ENCODE measurements at regions not wholly inside any gene's neighbourhood (a gene's known extent, or its start where the extent isn't known, plus 50 kb on each side); places are given as distances from the start of the nearest gene placed in this dataset.

GRCh38 chr3:35383216-35383615 lies 256.1 kb upstream of the ARPP21 start:
- TF ChIP-seq CTCF (IDR thresholded peaks at IDR 0.05) (no peak), POLR2A (IDR thresholded peaks at IDR 0.05) (no peak)
